ENCODE measurements at regions not wholly inside any gene's neighbourhood (a gene's known extent, or its start where the extent isn't known, plus 50 kb on each side); places are given as distances from the start of the nearest gene placed in this dataset.

DNA sequence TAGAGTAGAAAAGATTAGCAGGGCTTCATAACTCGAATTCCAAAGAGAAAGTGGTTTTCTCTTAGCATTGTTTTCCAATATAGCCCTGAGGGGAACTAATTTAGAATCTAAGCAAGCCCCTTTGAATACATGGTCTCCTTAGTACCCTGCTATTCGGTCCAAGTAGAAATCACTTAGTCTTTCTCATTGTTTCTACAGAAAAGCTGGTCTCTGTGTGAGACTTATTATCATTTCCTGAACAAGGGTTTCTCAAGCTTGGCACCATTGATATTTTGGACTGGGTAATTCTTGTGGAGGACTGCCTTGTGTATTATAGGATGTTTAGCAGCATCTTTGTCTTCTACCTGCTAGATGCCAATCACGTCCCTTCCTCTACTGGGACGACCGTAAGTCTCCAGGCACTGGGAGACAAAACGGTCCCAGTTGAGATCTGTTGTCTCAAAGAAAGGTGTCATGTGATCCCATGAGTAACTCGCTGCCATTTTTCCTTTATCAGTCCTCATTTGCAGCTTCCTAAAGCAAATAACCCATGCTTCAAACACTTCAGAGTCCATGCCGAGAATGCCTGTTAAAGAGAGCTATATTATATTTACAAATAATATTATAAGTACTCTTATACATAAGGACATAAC, 230.7 kb upstream of the SLCO3A1 start:
- Histone ChIP-seq H3K36me3 (ENCODE audit: control insufficient read depth in 2 of 2, extremely low read depth in 1 of 2, insufficient read depth in 2 of 2, low read length in 2 of 2) (no peaks in the 10 kb centered on the region), H3K4me2 (ENCODE audit: control insufficient read depth, extremely low read depth, insufficient read depth, low read depth, low read length) (no peak overlapping the region), H2AFZ (ENCODE audit: control insufficient read depth, low read length) (no peak overlapping the region), H4K20me1 (ENCODE audit: control insufficient read depth, extremely low read depth, insufficient read depth, low read length) (no peaks in the 10 kb centered on the region), H3K79me2 (ENCODE audit: control insufficient read depth, insufficient read depth, low read length) (no peaks in the 10 kb centered on the region), H3K27ac (ENCODE audit: control insufficient read depth, insufficient read depth, low read length) (no peak overlapping the region), H3K9me3 (ENCODE audit: control insufficient read depth, low read depth, low read length) (no peaks in the 10 kb centered on the region), H3K4me1 (ENCODE audit: control insufficient read depth, extremely low read depth, insufficient read depth, low read length) (no peaks in the 10 kb centered on the region), H3K9me1 (ENCODE audit: control insufficient read depth, extremely low read depth, insufficient read depth, low read length) (no peaks in the 10 kb centered on the region), H3K9ac (ENCODE audit: control insufficient read depth, extremely low read depth, insufficient read depth, low read length) (no peak overlapping the region), H3K4me3 (ENCODE audit: control insufficient read depth in 2 of 3, extremely low read depth in 1 of 3, insufficient read depth in 2 of 3, low read depth in 1 of 3, low read length in 3 of 3) (no peak overlapping the region), H3K27me3 (ENCODE audit: control insufficient read depth, extremely low read depth, insufficient read depth, low read length) (peaks cover 11% of the 10 kb centered on the region)
- DNase-seq (ENCODE audit: low read depth, low spot score) (no peak), FAIRE-seq (no peak)
- TF ChIP-seq, protein P1, sequence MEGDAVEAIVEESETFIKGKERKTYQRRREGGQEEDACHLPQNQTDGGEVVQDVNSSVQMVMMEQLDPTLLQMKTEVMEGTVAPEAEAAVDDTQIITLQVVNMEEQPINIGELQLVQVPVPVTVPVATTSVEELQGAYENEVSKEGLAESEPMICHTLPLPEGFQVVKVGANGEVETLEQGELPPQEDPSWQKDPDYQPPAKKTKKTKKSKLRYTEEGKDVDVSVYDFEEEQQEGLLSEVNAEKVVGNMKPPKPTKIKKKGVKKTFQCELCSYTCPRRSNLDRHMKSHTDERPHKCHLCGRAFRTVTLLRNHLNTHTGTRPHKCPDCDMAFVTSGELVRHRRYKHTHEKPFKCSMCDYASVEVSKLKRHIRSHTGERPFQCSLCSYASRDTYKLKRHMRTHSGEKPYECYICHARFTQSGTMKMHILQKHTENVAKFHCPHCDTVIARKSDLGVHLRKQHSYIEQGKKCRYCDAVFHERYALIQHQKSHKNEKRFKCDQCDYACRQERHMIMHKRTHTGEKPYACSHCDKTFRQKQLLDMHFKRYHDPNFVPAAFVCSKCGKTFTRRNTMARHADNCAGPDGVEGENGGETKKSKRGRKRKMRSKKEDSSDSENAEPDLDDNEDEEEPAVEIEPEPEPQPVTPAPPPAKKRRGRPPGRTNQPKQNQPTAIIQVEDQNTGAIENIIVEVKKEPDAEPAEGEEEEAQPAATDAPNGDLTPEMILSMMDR (optimal IDR thresholded peaks at IDR 0.05 in 1 of 3, IDR thresholded peaks at IDR 0.05 in 1 of 3, conservative IDR thresholded peaks at IDR 0.05 in 1 of 3; ENCODE audit: extremely low read depth in 1 of 3, insufficient read depth in 2 of 3, low read length in 3 of 3) = no peak
- TF ChIP-seq EZH2 (IDR thresholded peaks at IDR 0.05; ENCODE audit: low read length) = no peak
- dilution Hi-C loops (cut with MboI; ENCODE audit: extremely low pct_ligation_motif_present, low sequenced_read_pairs) = no loop called here

DNA sequence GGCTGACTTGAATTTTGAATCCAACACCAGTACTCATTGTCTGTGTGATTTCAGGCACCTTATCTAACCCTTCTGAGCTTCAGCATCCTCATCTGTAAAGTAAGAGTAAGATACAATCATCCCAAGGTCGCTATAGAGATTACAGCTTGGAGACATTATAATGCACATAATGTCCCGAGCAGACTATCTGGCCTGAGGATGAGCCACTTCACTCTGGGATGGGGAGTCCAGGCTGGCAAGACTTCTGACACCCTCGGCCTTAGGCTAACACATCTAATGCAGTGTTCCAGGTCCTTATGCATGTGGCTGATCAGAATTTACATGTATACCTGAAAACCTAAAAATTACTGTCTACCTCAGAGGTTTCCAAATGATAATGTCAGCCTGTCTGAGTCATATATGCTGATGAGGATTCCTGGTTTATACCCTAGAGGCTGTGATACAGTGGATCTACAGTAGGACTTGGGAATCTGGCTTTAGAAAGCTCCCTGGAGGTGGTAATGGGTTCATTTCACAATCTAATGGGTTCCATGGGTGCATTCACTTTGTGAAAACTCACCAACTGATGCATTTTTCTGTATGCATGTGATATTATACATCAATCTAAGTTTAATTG, 229.0 kb upstream of the SLCO3A1 start:
- Histone ChIP-seq H3K4me2 (ENCODE audit: control insufficient read depth, extremely low read depth, insufficient read depth, low read depth, low read length) (no peak overlapping the region), H3K4me1 (ENCODE audit: control insufficient read depth, extremely low read depth, insufficient read depth, low read length) (no peaks in the 10 kb centered on the region), H3K9ac (ENCODE audit: control insufficient read depth, extremely low read depth, insufficient read depth, low read length) (no peak overlapping the region), H3K27ac (ENCODE audit: control insufficient read depth, insufficient read depth, low read length) (no peak overlapping the region), H3K9me1 (ENCODE audit: control insufficient read depth, extremely low read depth, insufficient read depth, low read length) (no peaks in the 10 kb centered on the region), H3K9me3 (ENCODE audit: control insufficient read depth, low read depth, low read length) (no peaks in the 10 kb centered on the region), H4K20me1 (ENCODE audit: control insufficient read depth, extremely low read depth, insufficient read depth, low read length) (no peaks in the 10 kb centered on the region), H2AFZ (ENCODE audit: control insufficient read depth, low read length) (no peak overlapping the region), H3K4me3 (ENCODE audit: control insufficient read depth in 2 of 3, extremely low read depth in 1 of 3, insufficient read depth in 2 of 3, low read depth in 1 of 3, low read length in 3 of 3) (no peak overlapping the region), H3K79me2 (ENCODE audit: control insufficient read depth, insufficient read depth, low read length) (no peaks in the 10 kb centered on the region), H3K36me3 (ENCODE audit: control insufficient read depth in 2 of 2, extremely low read depth in 1 of 2, insufficient read depth in 2 of 2, low read length in 2 of 2) (no peaks in the 10 kb centered on the region), H3K27me3 (ENCODE audit: control insufficient read depth, extremely low read depth, insufficient read depth, low read length) (peaks cover 7% of the 10 kb centered on the region)
- no peak for FAIRE-seq
- TF ChIP-seq EZH2 (IDR thresholded peaks at IDR 0.05; ENCODE audit: low read length) = no peak
- TF ChIP-seq, protein P1 (optimal IDR thresholded peaks at IDR 0.05 in 1 of 3, IDR thresholded peaks at IDR 0.05 in 1 of 3, conservative IDR thresholded peaks at IDR 0.05 in 1 of 3; ENCODE audit: extremely low read depth in 1 of 3, insufficient read depth in 2 of 3, low read length in 3 of 3) = no peak
- no peak for DNase-seq (ENCODE audit: low read depth, low spot score)
- dilution Hi-C loops (cut with MboI; ENCODE audit: extremely low pct_ligation_motif_present, low sequenced_read_pairs) = no loop called here

Data from keratinocyte (primary cell).